IMR-90 (cell line): ENCODE measurements at regions not wholly inside any gene's neighbourhood (a gene's known extent, or its start where the extent isn't known, plus 50 kb on each side); places are given as distances from the start of the nearest gene placed in this dataset.

Source experiments
- ATAC-seq: fragments of 200-7000 bp; cut with Tn5 transposase; 2 replicates; pipeline ENCODE4 v1.9.1; 2020; ENCODE audit warnings: low read depth, mild to moderate bottlenecking, moderate library complexity
- BruUV-seq: library from RNA; stranded (reverse); fragments of 400-500 nt; replicated peaks from 2 replicates; lab custom pipeline; 2021; lab: Mats Ljungman, UMichigan
- CTCF ChIA-PET: fragments of 300-600 bp; formaldehyde crosslinking; extraction: SDS; loops from one replicate; lab custom pipeline; 2021; ENCODE audit warnings: antibody characterized with exemption; lab: Yijun Ruan, JAX
- POLR2A ChIA-PET: fragments of 300-600 bp; sonication (Branson Sonifier 250); formaldehyde crosslinking; loops from one replicate; lab custom pipeline; 2022; ENCODE audit warnings: antibody characterized with exemption; ENCODE audit not compliant: unreplicated experiment; lab: Charles Lee
- DNase-seq: peaks from one replicate; pipeline ENCODE4 v3.0.0; 2013
- H2AFZ ChIP-seq: replicated peaks from 2 replicates; pipeline ENCODE3; 2013; ENCODE audit warnings: low read length, mild to moderate bottlenecking; ENCODE audit not compliant: poor library complexity
- H2AK5ac ChIP-seq: 2 replicates; pipeline ENCODE4 v1.6.1; 2013; ENCODE audit warnings: low read depth, low read length, inconsistent platforms
- H2AK9ac ChIP-seq: replicated peaks from 2 replicates; pipeline ENCODE3; 2013; ENCODE audit warnings: mild to moderate bottlenecking, low read depth, low read length, moderate library complexity; ENCODE audit not compliant: poor library complexity
- H2BK120ac ChIP-seq: 2 replicates; pipeline ENCODE4 v1.6.1; 2013; ENCODE audit warnings: low read depth, low read length, inconsistent platforms
- H2BK15ac ChIP-seq: 3 replicates; pipeline ENCODE4 v1.6.1; 2013; ENCODE audit warnings: low read depth, low read length, inconsistent platforms
- H2BK20ac ChIP-seq: 2 replicates; pipeline ENCODE4 v1.6.1; 2013; ENCODE audit warnings: low read depth, mild to moderate bottlenecking, inconsistent platforms, low read length, moderate library complexity
- H2BK5ac ChIP-seq: 2 replicates; pipeline ENCODE4 v1.6.1; 2013; ENCODE audit warnings: mild to moderate bottlenecking, low read depth, low read length, inconsistent platforms; ENCODE audit not compliant: poor library complexity, severe bottlenecking
- H3K14ac ChIP-seq: replicated peaks from 2 replicates; pipeline ENCODE4 v1.6.1; 2013; ENCODE audit warnings: low read depth, low read length, inconsistent platforms
- H3K18ac ChIP-seq: 2 replicates; pipeline ENCODE4 v1.6.1; 2013; ENCODE audit warnings: low read depth, low read length, control low read depth
- H3K23ac ChIP-seq: 2 replicates; pipeline ENCODE4 v1.6.1; 2013; ENCODE audit warnings: low read depth, low read length, inconsistent platforms
- H3K27ac ChIP-seq: 2 replicates; pipeline ENCODE4 v1.5.1; 2013; ENCODE audit warnings: mild to moderate bottlenecking, control low read depth, low read length; ENCODE audit not compliant: insufficient read depth
- H3K27me3 ChIP-seq: 2 replicates; pipeline ENCODE4 v1.6.1; 2013; ENCODE audit warnings: low read length; ENCODE audit not compliant: control insufficient read depth, insufficient read depth
- H3K36me3 ChIP-seq: 2 replicates; pipeline ENCODE4 v1.6.1; 2013; ENCODE audit warnings: low read length, mixed read lengths; ENCODE audit not compliant: control insufficient read depth, insufficient read depth
- H3K4ac ChIP-seq: 2 replicates; pipeline ENCODE4 v1.6.1; 2013; ENCODE audit warnings: low read depth, low read length, inconsistent platforms
- H3K4me1 ChIP-seq: 2 replicates; pipeline ENCODE4 v1.6.1; 2013; ENCODE audit warnings: low read length, mixed read lengths; ENCODE audit not compliant: control insufficient read depth, insufficient read depth
- H3K4me2 ChIP-seq: 2 replicates; pipeline ENCODE4 v1.6.1; 2013; ENCODE audit warnings: low read depth, mild to moderate bottlenecking, control low read depth, low read length, moderate library complexity
- H3K4me3 ChIP-seq: 2 replicates; pipeline ENCODE4 v1.5.1; 2013; ENCODE audit warnings: low read depth, mild to moderate bottlenecking, control low read depth, low read length, moderate library complexity; ENCODE audit not compliant: insufficient read depth
- H3K56ac ChIP-seq: 2 replicates; pipeline ENCODE4 v1.6.1; 2013; ENCODE audit warnings: low read length, inconsistent platforms; ENCODE audit not compliant: insufficient read depth; ENCODE audit errors: extremely low read depth
- H3K79me1 ChIP-seq, 2 experiments: 2 replicates each; pipeline ENCODE4 v1.6.1; 2013; ENCODE audit warnings: low read length in 2 of 2, inconsistent platforms in 1 of 2, low read depth in 1 of 2
- H3K9ac ChIP-seq: 2 replicates; pipeline ENCODE4 v1.6.1; 2013; ENCODE audit warnings: low read depth, low read length, control low read depth
- H3K9me1 ChIP-seq: 2 replicates; pipeline ENCODE4 v1.6.1; 2013; ENCODE audit warnings: low read length, inconsistent platforms; ENCODE audit not compliant: insufficient read depth
- H3K9me3 ChIP-seq: 2 replicates; pipeline ENCODE4 v1.6.1; 2013; ENCODE audit warnings: low read length; ENCODE audit not compliant: control insufficient read depth, insufficient read depth
- H4K20me1 ChIP-seq: 2 replicates; pipeline ENCODE4 v1.6.1; 2013; ENCODE audit warnings: low read length, inconsistent platforms; ENCODE audit not compliant: insufficient read depth
- H4K5ac ChIP-seq: 2 replicates; pipeline ENCODE4 v1.6.1; 2013; ENCODE audit warnings: mild to moderate bottlenecking, low read depth, low read length, control low read depth
- H4K8ac ChIP-seq, 2 experiments: 2 replicates each; pipeline ENCODE4 v1.6.1; 2013; ENCODE audit warnings: low read depth in 2 of 2, low read length in 2 of 2, control low read depth in 1 of 2, inconsistent platforms in 1 of 2
- H4K91ac ChIP-seq: 2 replicates; pipeline ENCODE4 v1.6.1; 2013; ENCODE audit warnings: low read depth, low read length, inconsistent platforms; ENCODE audit not compliant: insufficient read depth
- BHLHE40 ChIP-seq: fragments of 150-350 bp; IDR thresholded peaks from 2 replicates; pipeline ENCODE4 v1.6.1; 2016; ENCODE audit warnings: mild to moderate bottlenecking, low read depth, low read length
- CEBPB ChIP-seq: IDR thresholded peaks from 2 replicates; pipeline ENCODE4 v1.6.1; 2012; ENCODE audit warnings: low read depth, low read length, improper control_type of control experiment
- CHD1 ChIP-seq: IDR thresholded peaks from 2 replicates; pipeline ENCODE4 v1.6.1; 2012; ENCODE audit warnings: low read depth, low read length, improper control_type of control experiment
- FOS ChIP-seq: fragments of 150-350 bp; IDR thresholded peaks from 2 replicates; pipeline ENCODE4 v1.6.1; 2016; ENCODE audit warnings: low read depth, low read length
- MAFK ChIP-seq: IDR thresholded peaks from 2 replicates; pipeline ENCODE4 v1.6.1; 2012; ENCODE audit warnings: low read depth, low read length, improper control_type of control experiment
- MAZ ChIP-seq: IDR thresholded peaks from 2 replicates; pipeline ENCODE4 v1.6.1; 2012; ENCODE audit warnings: low read depth, mild to moderate bottlenecking, low read length, improper control_type of control experiment, moderate library complexity, borderline replicate concordance
- MXI1 ChIP-seq: IDR thresholded peaks from 2 replicates; pipeline ENCODE4 v1.6.1; 2012; ENCODE audit warnings: low read depth, mild to moderate bottlenecking, low read length, moderate library complexity, borderline replicate concordance
- NFE2L2 ChIP-seq: fragments of 150-350 bp; IDR thresholded peaks from 2 replicates; pipeline ENCODE4 v1.6.1; 2016; ENCODE audit warnings: low read depth, mild to moderate bottlenecking, low read length
- POLR2A ChIP-seq: IDR thresholded peaks from 2 replicates; pipeline ENCODE4 v1.6.1; 2012; ENCODE audit warnings: mild to moderate bottlenecking, low read depth, low read length
- RAD21 ChIP-seq: IDR thresholded peaks from 2 replicates; pipeline ENCODE4 v1.6.1; 2012; ENCODE audit warnings: low read length, improper control_type of control experiment
- RCOR1 ChIP-seq: IDR thresholded peaks from 2 replicates; pipeline ENCODE4 v1.6.1; 2012; ENCODE audit warnings: mild to moderate bottlenecking, low read length, improper control_type of control experiment; ENCODE audit not compliant: insufficient replicate concordance
- RFX5 ChIP-seq: IDR thresholded peaks from 2 replicates; pipeline ENCODE4 v1.8.0; 2012; ENCODE audit warnings: low read depth, mild to moderate bottlenecking, low read length, moderate library complexity
- SMC3 ChIP-seq: fragments of 150-350 bp; IDR thresholded peaks from 2 replicates; pipeline ENCODE4 v1.6.1; 2016; ENCODE audit warnings: low read depth, mild to moderate bottlenecking, antibody characterized with exemption, low read length, moderate library complexity
- WGBS, 2 experiments: methylation state at CpG; one replicate each; pipeline versions ENCODE4 v1.1.5 to v1.1.7; 2013; ENCODE audit warnings: missing lambda C conversion rate in 2 of 2; ENCODE audit not compliant: insufficient read length in 1 of 2; ENCODE audit errors: extremely low coverage in 2 of 2; 5-methylcytosine and 5-hydroxymethylcytosine counted together
- dilution Hi-C: fragments of 300-500 bp; cut with HindIII; formaldehyde crosslinking; loops from one replicate; pipeline ENCODE4 v1.14.3; 2018; ENCODE audit warnings: low sequenced_read_pairs; ENCODE audit not compliant: unreplicated experiment
- in situ Hi-C: fragments of 300-500 bp; cut with MboI; formaldehyde crosslinking; loops from 3 replicates; pipeline ENCODE4 v1.14.3; 2019; ENCODE audit warnings: low sequenced_read_pairs, inconsistent platforms, mixed read lengths
- intact Hi-C: fragments of 100-400 bp; cut with micrococcal nuclease; formaldehyde crosslinking; loops from 2 replicates; pipeline ENCODE4 v1.10.0; 2022
- TF ChIP-seq, protein P1 (sequence below): fragments of 150-350 bp; IDR thresholded peaks from 2 replicates; pipeline ENCODE4 v1.6.1; 2016; ENCODE audit warnings: low read depth, mild to moderate bottlenecking, low read length, moderate library complexity, borderline replicate concordance
- TF ChIP-seq, protein P2 (sequence below): fragments of 150-350 bp; IDR thresholded peaks from 2 replicates; pipeline ENCODE4 v1.6.1; 2017; ENCODE audit warnings: mild to moderate bottlenecking, antibody characterized with exemption, low read length, low read depth
- TF ChIP-seq, protein P3 (sequence below): conservative IDR thresholded peaks from 2 replicates; pipeline ENCODE4 v1.5.1; 2012; ENCODE audit warnings: mild to moderate bottlenecking, low read depth, low read length, improper control_type of control experiment

DNA sequence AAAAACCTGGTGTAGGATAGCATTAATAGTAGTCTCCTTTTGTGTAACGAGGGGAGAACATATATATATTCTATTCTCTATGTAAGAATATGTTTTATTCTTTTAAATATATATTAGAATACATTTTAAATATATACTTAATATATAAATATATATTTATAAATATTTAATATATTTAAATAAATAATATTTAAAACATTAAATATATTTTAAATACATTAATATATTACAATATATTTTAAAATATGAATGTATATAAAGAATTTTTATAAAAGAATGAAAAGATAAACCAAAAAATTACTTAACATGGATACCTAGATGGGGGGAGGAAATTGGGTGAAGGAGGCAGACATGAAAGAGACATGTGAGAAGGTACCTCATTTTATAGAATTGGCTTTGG, 53.0 kb upstream of the ZNF831 start:
- Histone ChIP-seq H3K9me1 (no peaks in the 10 kb centered on the region), H3K4me1 (no peaks in the 10 kb centered on the region), H3K14ac (no peak overlapping the region), H2BK5ac (no peak overlapping the region), H4K91ac (no peak overlapping the region), H2AK9ac (no peak overlapping the region), H3K36me3 (no peaks in the 10 kb centered on the region), H3K4ac (no peak overlapping the region), H3K4me3 (no peak overlapping the region), H3K27me3 (no peaks in the 10 kb centered on the region; the same call in 1 of the 2 replicates), H2BK15ac (no peak overlapping the region), H2AK5ac (no peak overlapping the region), H4K20me1 (no peaks in the 10 kb centered on the region), H3K9me3 (no peaks in the 10 kb centered on the region), H3K79me1 (no peaks in the 10 kb centered on the region), H4K5ac (no peak overlapping the region), H3K18ac (no peak overlapping the region), H3K56ac (no peak overlapping the region), H3K9ac (no peak overlapping the region), H3K23ac (no peak overlapping the region), H2BK120ac (no peak overlapping the region), H4K8ac (no peak overlapping the region), H2AFZ (no peak overlapping the region), H3K4me2 (no peak overlapping the region), H2BK20ac (no peak overlapping the region), H3K27ac (no peak overlapping the region)
- no TSS peak for BruUV-seq
- ChIA-PET CTCF (interaction anchor here (2.2 kb wide), 1 partner anchor 23 kb away, joined by 5 read pairs; no protein-coding TSS in a partner anchor), POLR2A (no interaction called here)
- in situ Hi-C loops (no loop called here), dilution Hi-C loops (no loop called here), intact Hi-C loops (no loop called here)
- no peak for DNase-seq
- TF ChIP-seq RFX5 (no peak), CEBPB (no peak), RCOR1 (no peak), NFE2L2 (no peak), CHD1 (no peak), RAD21 (no peak), FOS (no peak), MAZ (no peak), POLR2A (no peak), MAFK (no peak), SMC3 (no peak), MXI1 (no peak), BHLHE40 (no peak)
- TF ChIP-seq, protein P1, sequence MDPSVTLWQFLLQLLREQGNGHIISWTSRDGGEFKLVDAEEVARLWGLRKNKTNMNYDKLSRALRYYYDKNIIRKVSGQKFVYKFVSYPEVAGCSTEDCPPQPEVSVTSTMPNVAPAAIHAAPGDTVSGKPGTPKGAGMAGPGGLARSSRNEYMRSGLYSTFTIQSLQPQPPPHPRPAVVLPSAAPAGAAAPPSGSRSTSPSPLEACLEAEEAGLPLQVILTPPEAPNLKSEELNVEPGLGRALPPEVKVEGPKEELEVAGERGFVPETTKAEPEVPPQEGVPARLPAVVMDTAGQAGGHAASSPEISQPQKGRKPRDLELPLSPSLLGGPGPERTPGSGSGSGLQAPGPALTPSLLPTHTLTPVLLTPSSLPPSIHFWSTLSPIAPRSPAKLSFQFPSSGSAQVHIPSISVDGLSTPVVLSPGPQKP = no peak
- TF ChIP-seq, protein P2, sequence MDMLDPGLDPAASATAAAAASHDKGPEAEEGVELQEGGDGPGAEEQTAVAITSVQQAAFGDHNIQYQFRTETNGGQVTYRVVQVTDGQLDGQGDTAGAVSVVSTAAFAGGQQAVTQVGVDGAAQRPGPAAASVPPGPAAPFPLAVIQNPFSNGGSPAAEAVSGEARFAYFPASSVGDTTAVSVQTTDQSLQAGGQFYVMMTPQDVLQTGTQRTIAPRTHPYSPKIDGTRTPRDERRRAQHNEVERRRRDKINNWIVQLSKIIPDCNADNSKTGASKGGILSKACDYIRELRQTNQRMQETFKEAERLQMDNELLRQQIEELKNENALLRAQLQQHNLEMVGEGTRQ = no peak
- TF ChIP-seq, protein P3, sequence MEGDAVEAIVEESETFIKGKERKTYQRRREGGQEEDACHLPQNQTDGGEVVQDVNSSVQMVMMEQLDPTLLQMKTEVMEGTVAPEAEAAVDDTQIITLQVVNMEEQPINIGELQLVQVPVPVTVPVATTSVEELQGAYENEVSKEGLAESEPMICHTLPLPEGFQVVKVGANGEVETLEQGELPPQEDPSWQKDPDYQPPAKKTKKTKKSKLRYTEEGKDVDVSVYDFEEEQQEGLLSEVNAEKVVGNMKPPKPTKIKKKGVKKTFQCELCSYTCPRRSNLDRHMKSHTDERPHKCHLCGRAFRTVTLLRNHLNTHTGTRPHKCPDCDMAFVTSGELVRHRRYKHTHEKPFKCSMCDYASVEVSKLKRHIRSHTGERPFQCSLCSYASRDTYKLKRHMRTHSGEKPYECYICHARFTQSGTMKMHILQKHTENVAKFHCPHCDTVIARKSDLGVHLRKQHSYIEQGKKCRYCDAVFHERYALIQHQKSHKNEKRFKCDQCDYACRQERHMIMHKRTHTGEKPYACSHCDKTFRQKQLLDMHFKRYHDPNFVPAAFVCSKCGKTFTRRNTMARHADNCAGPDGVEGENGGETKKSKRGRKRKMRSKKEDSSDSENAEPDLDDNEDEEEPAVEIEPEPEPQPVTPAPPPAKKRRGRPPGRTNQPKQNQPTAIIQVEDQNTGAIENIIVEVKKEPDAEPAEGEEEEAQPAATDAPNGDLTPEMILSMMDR = no peak
- no peak for ATAC-seq
- no CpG with 5 or more reads among the region's 1 CpG for WGBS, 2 experiments
